Esophagus squamous epithelium (tissue), 5 donors: ENCODE measurements at regions not wholly inside any gene's neighbourhood (a gene's known extent, or its start where the extent isn't known, plus 50 kb on each side); places are given as distances from the start of the nearest gene placed in this dataset.

Source experiments
- DNase-seq: peaks from one replicate; lab custom pipeline; 2025; lab: John Stamatoyannopoulos, UW
- H3K27ac ChIP-seq, 4 donors: fragments of 200-600 bp; sonication (generic); one replicate each; pipeline ENCODE4 v1.5.1; 2016 to 2019; ENCODE audit warnings: mild to moderate bottlenecking in 1 of 4
- H3K27me3 ChIP-seq, 4 donors: fragments of 200-600 bp; sonication (generic); 1 replicate in 3 of 4; 2 replicates in 1 of 4; pipeline versions ENCODE4 v1.5.1 to v1.6.0; 2017 to 2021; ENCODE audit warnings: antibody characterized with exemption in 1 of 4
- H3K36me3 ChIP-seq, 3 donors: fragments of 200-600 bp; sonication (generic); one replicate each; pipeline ENCODE4 v1.5.1; 2016 to 2019
- H3K4me1 ChIP-seq, 3 donors: fragments of 200-600 bp; sonication (generic); one replicate each; pipeline ENCODE4 v1.5.1; 2017 to 2019
- H3K4me3 ChIP-seq, 4 donors: fragments of 200-600 bp; sonication (generic); 1 replicate in 3 of 4; 2 replicates in 1 of 4; pipeline ENCODE4 v1.5.1; 2016 to 2019; ENCODE audit warnings: mild to moderate bottlenecking in 2 of 4, moderate library complexity in 1 of 4
- H3K9me3 ChIP-seq, 3 donors: fragments of 200-600 bp; sonication (generic); one replicate each; pipeline ENCODE4 v1.5.1; 2016 to 2019
- CTCF ChIP-seq, 6 experiments: fragments of 450-650 bp in 4 of 6; fragments of 200-600 bp in 2 of 6; sonication (generic) in 2 of 6; IDR thresholded peaks; one replicate each; pipeline ENCODE4 v1.5.1; 2016 to 2019; ENCODE audit warnings: antibody characterized with exemption in 6 of 6, mild to moderate bottlenecking in 4 of 6, moderate library complexity in 4 of 6
- POLR2A ChIP-seq, 4 donors: fragments of 450-650 bp; IDR thresholded peaks; one replicate each; pipeline ENCODE4 v1.6.1; 2017; ENCODE audit warnings: antibody characterized with exemption in 4 of 4, mild to moderate bottlenecking in 4 of 4, moderate library complexity in 3 of 4
- WGBS, 2 donors: methylation state at CpG; one replicate each; pipeline ENCODE4 v1.1.5; 2018; 5-methylcytosine and 5-hydroxymethylcytosine counted together
- intact Hi-C: fragments of 100-400 bp; cut with DNase I; formaldehyde crosslinking; loops from one replicate; pipeline ENCODE4 v1.15.0; 2022
- donor health status: DM: yes; HTN: yes; CAD: no.

GRCh38 chr4:120616041-120616440 is 306.5 kb downstream of the PRDM5 start:
- no peak overlapping the region for H3K27ac ChIP-seq
- no peaks in the 10 kb centered on the region for H3K27me3 ChIP-seq
- H3K4me1 ChIP-seq = no peaks in the 10 kb centered on the region
- DNase-seq = no peak
- intact Hi-C loops = no loop called here
- H3K36me3 ChIP-seq = no peaks in the 10 kb centered on the region
- TF ChIP-seq POLR2A (IDR thresholded peaks at IDR 0.05) (no peak), CTCF (IDR thresholded peaks at IDR 0.05) (no peak)
- WGBS, 2 donors = 86 to 89% methylated on average over 1 of the region's 1 CpG
- no peaks in the 10 kb centered on the region for H3K9me3 ChIP-seq
- H3K4me3 ChIP-seq = no peak overlapping the region

- H3K4me1 ChIP-seq = no peaks in the 10 kb centered on the region
- no peaks in the 10 kb centered on the region for H3K27me3 ChIP-seq
- TF ChIP-seq POLR2A (IDR thresholded peaks at IDR 0.05) = no peak
- TF ChIP-seq CTCF (IDR thresholded peaks at IDR 0.05) = no peak
- H3K27ac ChIP-seq = no peak overlapping the region
- 82 to 100% methylated on average over 1 of the region's 1 CpG for WGBS, 2 donors
- intact Hi-C loops = no loop called here
- no peak for DNase-seq
- no peaks in the 10 kb centered on the region for H3K9me3 ChIP-seq
- no peak overlapping the region for H3K4me3 ChIP-seq
- no peaks in the 10 kb centered on the region for H3K36me3 ChIP-seq
Measured at GRCh38 chr4:120613778-120614177, 308.7 kb downstream of the PRDM5 start.

- 50 to 52% methylated on average over 1 of the region's 1 CpG for WGBS, 2 donors
- no peaks in the 10 kb centered on the region for H3K36me3 ChIP-seq
- H3K27ac ChIP-seq = no peak overlapping the region
Measured at GRCh38 chr4:120611092-120611491, 311.4 kb downstream of the PRDM5 start.

GRCh38 chr4:120591038-120591437 is 331.5 kb downstream of the PRDM5 start:
- Histone ChIP-seq H3K4me1 (no peaks in the 10 kb centered on the region), H3K4me3 (no peak overlapping the region), H3K27me3 (no peaks in the 10 kb centered on the region), H3K9me3 (no peaks in the 10 kb centered on the region), H3K27ac (no peak overlapping the region), H3K36me3 (no peaks in the 10 kb centered on the region)
- WGBS, 2 donors = 44 to 59% methylated on average over 2 of the region's 2 CpGs
- intact Hi-C loops = no loop called here
- DNase-seq = no peak
- TF ChIP-seq POLR2A (IDR thresholded peaks at IDR 0.05) (no peak), CTCF (IDR thresholded peaks at IDR 0.05) (no peak)

More at GRCh38 chr4:120611092-120611491, 311.4 kb downstream of the PRDM5 start:
- Histone ChIP-seq H3K9me3 (no peaks in the 10 kb centered on the region), H3K4me3 (no peak overlapping the region), H3K27me3 (no peaks in the 10 kb centered on the region), H3K4me1 (no peaks in the 10 kb centered on the region)
- intact Hi-C loops = no loop called here
- TF ChIP-seq CTCF (IDR thresholded peaks at IDR 0.05) (no peak), POLR2A (IDR thresholded peaks at IDR 0.05) (no peak)
- no peak for DNase-seq

GRCh38 chr4:120589787-120590186 is 332.7 kb downstream of the PRDM5 start:
- TF ChIP-seq CTCF (IDR thresholded peaks at IDR 0.05) (no peak), POLR2A (IDR thresholded peaks at IDR 0.05) (no peak)
- 47 to 53% methylated on average over 2 of the region's 2 CpGs for WGBS, 2 donors
- Histone ChIP-seq H3K9me3 (no peaks in the 10 kb centered on the region), H3K36me3 (no peaks in the 10 kb centered on the region), H3K27ac (no peak overlapping the region), H3K4me1 (no peaks in the 10 kb centered on the region), H3K27me3 (no peaks in the 10 kb centered on the region), H3K4me3 (no peak overlapping the region)
- DNase-seq = no peak
- intact Hi-C loops = no loop called here
